Left lung (tissue), 4 donors: ENCODE measurements at regions not wholly inside any gene's neighbourhood (a gene's known extent, or its start where the extent isn't known, plus 50 kb on each side); places are given as distances from the start of the nearest gene placed in this dataset.
"Not testable (repeated sequence)": the region's sequence is repeated elsewhere in the genome, so short reads cannot be mapped to it uniquely, and the experiment has no call there.

Experiments
- ATAC-seq: fragments of 200-7000 bp; cut with Tn5 transposase; one replicate; pipeline ENCODE4 v1.9.1; 2020; ENCODE audit warnings: moderate library complexity
- DNase-seq, 4 donors: peaks; one replicate each; pipeline ENCODE4 v3.0.0-alpha.2; 2013 to 2020
- H3K27ac ChIP-seq, 2 donors: fragments of 200-600 bp; sonication (generic) in 1 of 2; one replicate each; pipeline versions ENCODE4 v1.5.0 to v1.8.0; 2020 to 2021
- H3K27me3 ChIP-seq, 2 donors: fragments of 200-600 bp; sonication (generic) in 1 of 2; one replicate each; pipeline versions ENCODE4 v1.5.0 to v1.8.0; 2020 to 2021
- H3K36me3 ChIP-seq, 2 donors: fragments of 200-600 bp; sonication (generic) in 1 of 2; one replicate each; pipeline versions ENCODE4 v1.5.0 to v1.8.0; 2020 to 2021
- H3K4me1 ChIP-seq, 2 donors: fragments of 200-600 bp; one replicate each; pipeline ENCODE4 v1.8.0; 2021
- H3K4me3 ChIP-seq, 2 donors: fragments of 200-600 bp; sonication (generic) in 1 of 2; one replicate each; pipeline versions ENCODE4 v1.5.0 to v1.8.0; 2020 to 2021; ENCODE audit warnings: mild to moderate bottlenecking in 1 of 2
- H3K9me3 ChIP-seq, 2 donors: fragments of 200-600 bp; sonication (generic) in 1 of 2; one replicate each; pipeline versions ENCODE4 v1.5.0 to v1.8.0; 2020 to 2021
- intact Hi-C, 2 donors: fragments of 100-400 bp; cut with DNase I; formaldehyde crosslinking; loops; one replicate each; pipeline versions ENCODE4 v1.11.2 to v1.14.2; 2022
- TF ChIP-seq, protein P1 (sequence below), 2 donors: fragments of 200-600 bp; sonication (generic) in 1 of 2; IDR thresholded peaks; one replicate each; pipeline versions ENCODE4 v1.5.0 to v1.8.0; 2021; ENCODE audit warnings: antibody characterized with exemption in 2 of 2
- donor health status: DM: no; HTN: yes; CAD: no.
- donor health status: DM: no; HTN: no; CAD: no.

DNA sequence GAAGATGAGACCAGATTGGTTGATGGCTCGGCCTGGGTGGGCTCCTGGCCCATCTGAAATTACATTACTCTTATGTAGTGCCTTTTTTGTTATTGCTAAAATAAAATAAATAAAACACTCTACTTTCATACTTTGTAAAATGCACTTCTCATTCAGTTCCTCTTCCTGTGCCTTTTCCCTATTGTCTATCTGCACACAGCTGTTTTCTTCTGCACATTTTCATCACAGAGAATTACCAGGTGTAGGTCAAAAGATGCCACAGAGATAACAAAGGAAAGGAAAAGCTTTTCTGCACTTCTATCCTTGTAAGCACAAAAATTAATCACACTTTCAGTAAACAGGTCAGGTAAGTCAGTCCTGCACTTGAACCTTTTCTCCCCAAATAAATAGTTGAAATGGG lies 265.1 kb downstream of the BTG1 start:
- no peaks in the 10 kb centered on the region for H3K27me3 ChIP-seq
- intact Hi-C loops: no loop called here
- DNase-seq: no peak
- H3K9me3 ChIP-seq: no peaks in the 10 kb centered on the region
- TF ChIP-seq, protein P1, sequence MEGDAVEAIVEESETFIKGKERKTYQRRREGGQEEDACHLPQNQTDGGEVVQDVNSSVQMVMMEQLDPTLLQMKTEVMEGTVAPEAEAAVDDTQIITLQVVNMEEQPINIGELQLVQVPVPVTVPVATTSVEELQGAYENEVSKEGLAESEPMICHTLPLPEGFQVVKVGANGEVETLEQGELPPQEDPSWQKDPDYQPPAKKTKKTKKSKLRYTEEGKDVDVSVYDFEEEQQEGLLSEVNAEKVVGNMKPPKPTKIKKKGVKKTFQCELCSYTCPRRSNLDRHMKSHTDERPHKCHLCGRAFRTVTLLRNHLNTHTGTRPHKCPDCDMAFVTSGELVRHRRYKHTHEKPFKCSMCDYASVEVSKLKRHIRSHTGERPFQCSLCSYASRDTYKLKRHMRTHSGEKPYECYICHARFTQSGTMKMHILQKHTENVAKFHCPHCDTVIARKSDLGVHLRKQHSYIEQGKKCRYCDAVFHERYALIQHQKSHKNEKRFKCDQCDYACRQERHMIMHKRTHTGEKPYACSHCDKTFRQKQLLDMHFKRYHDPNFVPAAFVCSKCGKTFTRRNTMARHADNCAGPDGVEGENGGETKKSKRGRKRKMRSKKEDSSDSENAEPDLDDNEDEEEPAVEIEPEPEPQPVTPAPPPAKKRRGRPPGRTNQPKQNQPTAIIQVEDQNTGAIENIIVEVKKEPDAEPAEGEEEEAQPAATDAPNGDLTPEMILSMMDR (IDR thresholded peaks at IDR 0.05): no peak
- no peaks in the 10 kb centered on the region for H3K36me3 ChIP-seq
- H3K27ac ChIP-seq: no peak overlapping the region
- ATAC-seq: no peak
- H3K4me1 ChIP-seq: peaks cover 0 to 19% of the 10 kb centered on the region in 2 donors
- H3K4me3 ChIP-seq: no peak overlapping the region

DNA sequence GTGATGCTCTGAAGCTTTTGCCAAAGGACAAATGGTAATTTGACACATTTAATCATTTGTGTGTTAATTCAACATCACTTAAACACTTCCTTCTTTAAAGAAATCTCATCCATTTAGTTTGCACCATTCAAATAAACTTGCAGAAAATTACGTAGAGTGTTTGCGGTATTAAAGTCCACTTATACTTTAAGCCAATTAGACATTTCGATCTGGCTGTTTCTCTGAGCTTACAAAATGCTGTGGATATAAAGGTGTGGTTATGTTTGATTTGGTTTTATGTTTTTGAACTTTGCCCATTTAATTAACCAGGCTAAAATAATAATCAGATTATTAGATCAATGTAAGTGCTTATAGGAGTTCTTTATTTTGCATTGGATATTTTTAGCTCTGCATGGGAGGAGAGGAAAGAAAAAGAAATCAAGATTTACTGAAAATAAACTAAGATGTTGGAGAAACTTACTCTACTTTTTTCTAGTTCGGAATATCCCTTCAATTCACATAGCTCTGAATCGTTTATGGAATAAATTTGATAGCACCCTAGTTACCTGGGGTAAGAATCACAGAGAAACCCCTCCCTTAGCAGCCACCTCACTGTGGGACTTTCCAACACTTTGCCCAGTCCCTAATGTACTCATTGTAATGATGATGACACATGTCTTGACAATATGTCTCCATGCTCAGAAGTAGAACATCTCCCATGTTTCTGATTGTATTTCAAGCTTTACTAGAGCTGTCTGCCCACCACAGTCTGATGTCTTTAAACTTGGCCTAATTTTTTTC lies 268.0 kb downstream of the BTG1 start:
- ATAC-seq (no peak), DNase-seq (no peak)
- Histone ChIP-seq H3K4me3 (no peak overlapping the region), H3K36me3 (no peaks in the 10 kb centered on the region), H3K27ac (peak overlapping the region in 1 of 2 donors; percentile 72), H3K9me3 (no peaks in the 10 kb centered on the region), H3K27me3 (no peaks in the 10 kb centered on the region), H3K4me1 (peaks cover 0 to 19% of the 10 kb centered on the region in 2 donors)
- TF ChIP-seq, protein P1 (IDR thresholded peaks at IDR 0.05): no peak
- intact Hi-C loops: no loop called here

DNA sequence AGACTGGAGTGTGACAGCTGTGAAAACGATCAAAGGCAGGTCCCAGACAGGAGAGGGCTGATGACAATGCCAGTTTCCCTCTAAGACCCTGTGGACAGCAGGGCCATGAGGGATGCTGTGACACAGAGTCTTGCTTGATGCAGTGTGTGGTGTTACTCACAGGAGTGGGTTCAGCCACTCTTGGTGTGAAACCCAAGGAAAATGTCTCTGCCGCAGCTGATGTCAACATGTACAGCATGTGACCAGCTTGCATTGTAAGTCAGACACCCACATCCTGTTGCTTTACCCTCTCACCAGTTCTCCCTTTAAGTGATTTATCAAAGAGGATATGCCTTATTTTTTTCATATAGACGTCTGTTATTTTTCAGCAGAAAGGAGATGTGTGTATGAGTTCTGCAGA lies 268.6 kb downstream of the BTG1 start:
- no peaks in the 10 kb centered on the region for H3K36me3 ChIP-seq
- DNase-seq: peak in 1 of 4 donors; percentile 76
- TF ChIP-seq, protein P1 (IDR thresholded peaks at IDR 0.05): no peak
- peak; percentile 93 for ATAC-seq
- H3K4me1 ChIP-seq: peaks cover 0 to 23% of the 10 kb centered on the region in 2 donors
- H3K27ac ChIP-seq: peak overlapping the region; percentile 10 to 72
- intact Hi-C loops: no loop called here
- no peak overlapping the region for H3K4me3 ChIP-seq
- no peaks in the 10 kb centered on the region for H3K27me3 ChIP-seq
- H3K9me3 ChIP-seq: no peaks in the 10 kb centered on the region

DNA sequence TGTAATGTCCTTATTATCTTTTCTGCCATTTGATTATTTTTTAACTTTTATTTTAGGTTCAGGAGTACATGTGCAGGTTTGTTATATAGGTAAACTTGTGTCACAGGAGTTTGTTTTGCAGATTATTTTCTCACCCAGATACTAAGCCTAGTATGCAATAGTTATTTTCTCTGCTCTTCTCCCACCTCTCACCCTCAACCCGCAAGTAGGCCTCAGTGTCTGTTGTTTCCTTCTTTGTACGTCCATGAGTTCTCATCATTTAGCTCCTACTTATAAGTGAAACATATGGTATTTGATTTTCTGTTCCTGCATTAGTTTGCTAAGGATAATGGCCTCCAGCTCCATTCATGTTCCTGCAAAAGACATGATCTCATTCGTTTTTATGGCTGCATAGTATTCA lies 270.0 kb downstream of the BTG1 start:
- H3K4me3 ChIP-seq, H3K9me3 ChIP-seq, H3K27ac ChIP-seq, ATAC-seq, H3K36me3 ChIP-seq, H3K27me3 ChIP-seq, DNase-seq, intact Hi-C loops: not testable (repeated sequence)
- H3K4me1 ChIP-seq: peaks cover 0 to 37% of the 10 kb centered on the region in 2 donors

DNA sequence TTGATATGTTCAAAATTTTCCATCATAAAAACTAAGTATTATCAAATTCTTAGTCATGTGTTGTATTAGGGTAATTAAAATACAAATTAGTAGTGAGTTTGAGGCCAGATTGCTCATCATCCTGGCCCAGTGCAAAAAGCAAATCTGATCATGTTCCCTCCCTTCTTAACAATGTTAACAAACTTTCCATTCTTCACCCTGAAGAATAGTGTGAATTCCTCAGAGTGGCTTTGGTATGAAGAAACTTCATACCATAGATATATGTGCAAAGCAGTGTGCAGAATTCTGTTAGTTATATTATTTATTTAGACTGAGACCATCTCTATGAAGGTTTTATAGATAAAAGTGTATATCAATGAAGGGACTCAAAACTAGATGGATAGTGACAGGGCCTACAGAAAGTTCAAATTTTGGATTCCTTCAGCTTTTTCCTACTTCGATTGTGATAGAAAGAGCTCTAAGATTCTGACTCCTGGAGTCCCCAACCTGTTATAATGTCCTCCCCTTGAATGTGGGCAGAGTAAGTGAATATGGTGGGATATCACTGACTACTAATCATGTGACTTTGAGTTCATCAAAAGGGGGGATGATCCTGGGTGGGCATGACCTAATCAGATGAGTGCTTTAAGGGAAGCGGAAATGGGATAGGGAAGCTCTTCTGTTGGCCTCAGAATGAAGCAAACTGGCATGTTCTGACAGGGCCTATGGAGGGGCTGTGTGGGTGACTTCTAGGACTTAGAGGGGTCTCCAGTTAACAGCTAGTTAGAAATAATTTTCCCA lies 271.4 kb downstream of the BTG1 start:
- H3K4me1 ChIP-seq: peaks cover 0 to 38% of the 10 kb centered on the region in 2 donors
- H3K36me3 ChIP-seq: no peaks in the 10 kb centered on the region
- no peak overlapping the region for H3K4me3 ChIP-seq
- no peak for ATAC-seq
- intact Hi-C loops: no loop called here
- no peaks in the 10 kb centered on the region for H3K9me3 ChIP-seq
- no peaks in the 10 kb centered on the region for H3K27me3 ChIP-seq
- no peak for DNase-seq
- no peak overlapping the region for H3K27ac ChIP-seq
- TF ChIP-seq, protein P1 (IDR thresholded peaks at IDR 0.05): no peak
